Thyroid gland (tissue), 4 donors: ENCODE measurements at regions not wholly inside any gene's neighbourhood (a gene's known extent, or its start where the extent isn't known, plus 50 kb on each side); places are given as distances from the start of the nearest gene placed in this dataset.

Experiments
- CTCF ChIP-seq, 6 experiments: fragments of 200-600 bp in 3 of 6; fragments of 450-650 bp in 3 of 6; sonication (generic) in 3 of 6; IDR thresholded peaks; one replicate each; pipeline ENCODE4 v1.5.1; 2016 to 2019; ENCODE audit warnings: antibody characterized with exemption in 6 of 6, mild to moderate bottlenecking in 2 of 6, inconsistent platforms in 1 of 6, moderate library complexity in 1 of 6
- POLR2A ChIP-seq, 2 donors: fragments of 450-650 bp; IDR thresholded peaks; one replicate each; pipeline ENCODE4 v1.6.1; 2017; ENCODE audit warnings: antibody characterized with exemption in 2 of 2, mild to moderate bottlenecking in 2 of 2, moderate library complexity in 1 of 2

- TF ChIP-seq POLR2A (IDR thresholded peaks at IDR 0.05): no peak
- no peak for TF ChIP-seq CTCF (IDR thresholded peaks at IDR 0.05)
Measured at GRCh38 chr10:1853801-1854200, 116.5 kb upstream of the ADARB2 start.
